Tibial nerve (tissue), 4 donors: ENCODE measurements at regions not wholly inside any gene's neighbourhood (a gene's known extent, or its start where the extent isn't known, plus 50 kb on each side); places are given as distances from the start of the nearest gene placed in this dataset.

ENCODE experiments used
- DNase-seq, 2 donors: peaks; one replicate each; pipeline ENCODE4 v3.0.0-alpha.2; 2019; ENCODE audit warnings: low spot score in 2 of 2
- H3K27ac ChIP-seq, 4 donors: fragments of 200-600 bp; sonication (generic) in 3 of 4; one replicate each; pipeline ENCODE4 v1.5.1; 2017 to 2019; ENCODE audit warnings: mild to moderate bottlenecking in 1 of 4
- H3K27me3 ChIP-seq, 2 donors: fragments of 200-600 bp; sonication (generic) in 1 of 2; one replicate each; pipeline versions ENCODE4 v1.5.1 to v1.6.0; 2017 to 2019
- H3K36me3 ChIP-seq, 3 donors: fragments of 200-600 bp; sonication (generic); one replicate each; pipeline ENCODE4 v1.5.1; 2018 to 2019
- H3K4me1 ChIP-seq, 4 donors: fragments of 200-600 bp; sonication (generic) in 3 of 4; one replicate each; pipeline ENCODE4 v1.5.1; 2017 to 2019
- H3K4me3 ChIP-seq, 4 donors: fragments of 200-600 bp; sonication (generic) in 3 of 4; one replicate each; pipeline ENCODE4 v1.5.1; 2017 to 2019; ENCODE audit warnings: mild to moderate bottlenecking in 1 of 4, moderate library complexity in 1 of 4
- H3K9me3 ChIP-seq, 4 donors: fragments of 200-600 bp; sonication (generic) in 3 of 4; one replicate each; pipeline ENCODE4 v1.5.1; 2017 to 2019
- CTCF ChIP-seq, 5 experiments: fragments of 200-600 bp in 3 of 5; fragments of 450-650 bp in 2 of 5; sonication (generic) in 3 of 5; IDR thresholded peaks; one replicate each; pipeline ENCODE4 v1.5.1; 2016 to 2019; ENCODE audit warnings: antibody characterized with exemption in 5 of 5, mild to moderate bottlenecking in 3 of 5, moderate library complexity in 2 of 5
- EP300 ChIP-seq, 2 donors: sonication (generic); formaldehyde crosslinking; IDR thresholded peaks; one replicate each; pipeline ENCODE4 v1.6.1; 2017; ENCODE audit warnings: antibody characterized with exemption in 2 of 2, mild to moderate bottlenecking in 1 of 2
- POLR2A ChIP-seq, 2 donors: fragments of 450-650 bp; IDR thresholded peaks; one replicate each; pipeline ENCODE4 v1.6.1; 2017; ENCODE audit warnings: antibody characterized with exemption in 2 of 2, mild to moderate bottlenecking in 2 of 2, moderate library complexity in 2 of 2
- WGBS, 2 donors: methylation state at CpG; one replicate each; pipeline ENCODE4 v1.1.5; 2018; 5-methylcytosine and 5-hydroxymethylcytosine counted together

GRCh38 chr13:111597618-111598017, 277.2 kb downstream of the TEX29 start:
- H3K27ac ChIP-seq, result no peak overlapping the region
- no peak for DNase-seq
- no peaks in the 10 kb centered on the region for H3K36me3 ChIP-seq
- no peaks in the 10 kb centered on the region for H3K27me3 ChIP-seq
- no peaks in the 10 kb centered on the region for H3K4me1 ChIP-seq
- 71 to 81% methylated on average over 12 of the region's 12 CpGs for WGBS, 2 donors
- no peak overlapping the region for H3K4me3 ChIP-seq
- H3K9me3 ChIP-seq, result no peaks in the 10 kb centered on the region
- TF ChIP-seq EP300 (IDR thresholded peaks at IDR 0.05), result no peak
- no peak for TF ChIP-seq CTCF (IDR thresholded peaks at IDR 0.05)
- no peak for TF ChIP-seq POLR2A (IDR thresholded peaks at IDR 0.05)

GRCh38 chr13:111598747-111599146, 278.3 kb downstream of the TEX29 start:
- TF ChIP-seq CTCF (IDR thresholded peaks at IDR 0.05) (no peak), POLR2A (IDR thresholded peaks at IDR 0.05) (no peak), EP300 (IDR thresholded peaks at IDR 0.05) (no peak)
- no peak for DNase-seq

GRCh38 chr13:111599791-111600190, 279.3 kb downstream of the TEX29 start:
- no peak for DNase-seq
- no peaks in the 10 kb centered on the region for H3K9me3 ChIP-seq
- H3K36me3 ChIP-seq, result no peaks in the 10 kb centered on the region

More at GRCh38 chr13:111598747-111599146, 278.3 kb downstream of the TEX29 start:
- no peak overlapping the region for H3K4me3 ChIP-seq
- no peaks in the 10 kb centered on the region for H3K4me1 ChIP-seq
- no peaks in the 10 kb centered on the region for H3K36me3 ChIP-seq
- H3K27ac ChIP-seq, result no peak overlapping the region
- 70 to 73% methylated on average over 6 to 7 of the region's 7 CpGs for WGBS, 2 donors
- no peaks in the 10 kb centered on the region for H3K9me3 ChIP-seq
- H3K27me3 ChIP-seq, result no peaks in the 10 kb centered on the region

GRCh38 chr13:111602874-111603273, 282.4 kb downstream of the TEX29 start:
- WGBS, 2 donors, result 94 to 95% methylated on average over 21 of the region's 21 CpGs
- no peak for DNase-seq

More at GRCh38 chr13:111599791-111600190, 279.3 kb downstream of the TEX29 start:
- Histone ChIP-seq H3K4me1 (no peaks in the 10 kb centered on the region), H3K4me3 (no peak overlapping the region), H3K27me3 (no peaks in the 10 kb centered on the region), H3K27ac (no peak overlapping the region)
- TF ChIP-seq CTCF (IDR thresholded peaks at IDR 0.05) (no peak), EP300 (IDR thresholded peaks at IDR 0.05) (no peak), POLR2A (IDR thresholded peaks at IDR 0.05) (no peak)
- 78 to 83% methylated on average over 9 of the region's 9 CpGs for WGBS, 2 donors

GRCh38 chr13:111604097-111604496, 283.7 kb downstream of the TEX29 start:
- Histone ChIP-seq H3K9me3 (no peaks in the 10 kb centered on the region), H3K27ac (no peak overlapping the region), H3K36me3 (no peaks in the 10 kb centered on the region), H3K27me3 (no peaks in the 10 kb centered on the region), H3K4me1 (no peaks in the 10 kb centered on the region), H3K4me3 (no peak overlapping the region)
- no peak for TF ChIP-seq EP300 (IDR thresholded peaks at IDR 0.05)
- no peak for TF ChIP-seq CTCF (IDR thresholded peaks at IDR 0.05)
- DNase-seq, result no peak
- WGBS, 2 donors, result 87 to 88% methylated on average over 14 of the region's 14 CpGs

More at GRCh38 chr13:111602874-111603273, 282.4 kb downstream of the TEX29 start:
- H3K4me3 ChIP-seq, result no peak overlapping the region
- H3K27me3 ChIP-seq, result no peaks in the 10 kb centered on the region
- no peaks in the 10 kb centered on the region for H3K36me3 ChIP-seq
- H3K9me3 ChIP-seq, result no peaks in the 10 kb centered on the region
- TF ChIP-seq POLR2A (IDR thresholded peaks at IDR 0.05) (no peak), EP300 (IDR thresholded peaks at IDR 0.05) (no peak), CTCF (IDR thresholded peaks at IDR 0.05) (no peak)
- no peak overlapping the region for H3K27ac ChIP-seq
- no peaks in the 10 kb centered on the region for H3K4me1 ChIP-seq
